ENCODE measurements at regions not wholly inside any gene's neighbourhood (a gene's known extent, or its start where the extent isn't known, plus 50 kb on each side); places are given as distances from the start of the nearest gene placed in this dataset.

DNA sequence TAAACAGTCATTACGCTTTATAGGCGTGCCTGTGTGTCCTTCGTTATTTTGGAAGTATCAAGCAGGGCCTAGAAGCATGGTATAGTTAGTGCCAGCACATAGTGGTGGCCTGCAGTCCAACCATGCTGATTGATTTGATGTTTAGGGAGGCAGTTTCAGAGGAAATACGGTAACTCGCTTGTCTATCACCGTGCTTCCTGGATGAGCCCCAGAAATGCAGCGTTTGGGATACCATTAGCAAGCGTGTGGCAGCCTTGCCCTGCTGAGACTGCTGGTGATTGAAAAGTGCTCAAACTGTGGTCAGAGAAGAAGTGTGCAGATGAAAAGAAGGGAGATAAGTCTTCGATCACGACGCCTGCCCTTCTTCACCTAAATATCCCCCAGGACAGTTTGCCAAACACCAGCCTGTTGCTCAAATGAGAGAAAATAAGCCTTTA, 158.4 kb downstream of the CHIC2 start:
- Histone ChIP-seq H3K4me1 (peaks cover 30% of the 10 kb centered on the region), H3K27ac (peak overlapping the region; percentile 53), H3K27me3 (ENCODE audit: low read depth) (peaks cover 41% of the 10 kb centered on the region), H3K4me3 (peak overlapping the region; percentile 44), H3K9me3 (no peaks in the 10 kb centered on the region), H3K36me3 (no peaks in the 10 kb centered on the region)
- DNase-seq (no peak), ATAC-seq (peak in 1 of 2 donors; percentile 54)
- TF ChIP-seq, protein P1, sequence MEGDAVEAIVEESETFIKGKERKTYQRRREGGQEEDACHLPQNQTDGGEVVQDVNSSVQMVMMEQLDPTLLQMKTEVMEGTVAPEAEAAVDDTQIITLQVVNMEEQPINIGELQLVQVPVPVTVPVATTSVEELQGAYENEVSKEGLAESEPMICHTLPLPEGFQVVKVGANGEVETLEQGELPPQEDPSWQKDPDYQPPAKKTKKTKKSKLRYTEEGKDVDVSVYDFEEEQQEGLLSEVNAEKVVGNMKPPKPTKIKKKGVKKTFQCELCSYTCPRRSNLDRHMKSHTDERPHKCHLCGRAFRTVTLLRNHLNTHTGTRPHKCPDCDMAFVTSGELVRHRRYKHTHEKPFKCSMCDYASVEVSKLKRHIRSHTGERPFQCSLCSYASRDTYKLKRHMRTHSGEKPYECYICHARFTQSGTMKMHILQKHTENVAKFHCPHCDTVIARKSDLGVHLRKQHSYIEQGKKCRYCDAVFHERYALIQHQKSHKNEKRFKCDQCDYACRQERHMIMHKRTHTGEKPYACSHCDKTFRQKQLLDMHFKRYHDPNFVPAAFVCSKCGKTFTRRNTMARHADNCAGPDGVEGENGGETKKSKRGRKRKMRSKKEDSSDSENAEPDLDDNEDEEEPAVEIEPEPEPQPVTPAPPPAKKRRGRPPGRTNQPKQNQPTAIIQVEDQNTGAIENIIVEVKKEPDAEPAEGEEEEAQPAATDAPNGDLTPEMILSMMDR (IDR thresholded peaks at IDR 0.05), result no peak
- intact Hi-C loops (cut with DNase I), result no loop called here

DNA sequence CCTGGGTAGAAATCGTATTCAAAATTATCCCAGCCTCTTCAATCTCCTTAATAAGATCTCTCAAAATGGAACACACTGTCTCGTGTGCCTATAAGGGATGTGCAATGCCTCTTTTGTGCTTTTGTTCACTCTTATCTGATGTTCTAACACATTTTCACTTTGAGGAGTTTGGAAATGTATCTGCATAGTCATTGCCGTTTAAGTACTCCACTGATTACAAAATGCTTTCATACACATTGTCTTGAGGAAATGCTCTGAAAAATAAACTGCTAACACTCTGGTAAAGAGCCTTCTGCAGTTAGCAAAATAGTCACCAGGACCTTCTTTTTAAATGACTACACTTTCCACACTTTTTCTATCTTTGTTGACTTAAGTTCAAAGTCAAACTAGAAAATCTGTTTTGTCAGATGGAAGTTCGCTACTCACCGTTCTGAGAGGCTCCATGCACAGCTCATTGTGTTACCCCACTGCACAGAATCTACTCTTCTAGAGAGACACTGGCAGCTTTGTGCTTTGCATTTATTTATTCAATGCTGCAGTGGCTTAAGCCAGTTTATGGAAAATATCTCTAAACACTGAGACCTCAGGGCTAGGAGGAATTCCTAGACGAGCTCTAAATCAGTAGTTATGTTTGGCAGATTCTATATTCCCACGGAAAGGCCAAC, 159.0 kb downstream of the CHIC2 start:
- no peak for DNase-seq
- H3K9me3 ChIP-seq, result no peaks in the 10 kb centered on the region
- no peaks in the 10 kb centered on the region for H3K36me3 ChIP-seq
- peaks cover 41% of the 10 kb centered on the region for H3K27me3 ChIP-seq (ENCODE audit: low read depth)
- no peak for ATAC-seq
- H3K4me3 ChIP-seq, result no peak overlapping the region
- H3K27ac ChIP-seq, result peak overlapping the region; percentile 53
- intact Hi-C loops (cut with DNase I), result no loop called here
- TF ChIP-seq, protein P1 (IDR thresholded peaks at IDR 0.05), result no peak
- peaks cover 31% of the 10 kb centered on the region for H3K4me1 ChIP-seq

DNA sequence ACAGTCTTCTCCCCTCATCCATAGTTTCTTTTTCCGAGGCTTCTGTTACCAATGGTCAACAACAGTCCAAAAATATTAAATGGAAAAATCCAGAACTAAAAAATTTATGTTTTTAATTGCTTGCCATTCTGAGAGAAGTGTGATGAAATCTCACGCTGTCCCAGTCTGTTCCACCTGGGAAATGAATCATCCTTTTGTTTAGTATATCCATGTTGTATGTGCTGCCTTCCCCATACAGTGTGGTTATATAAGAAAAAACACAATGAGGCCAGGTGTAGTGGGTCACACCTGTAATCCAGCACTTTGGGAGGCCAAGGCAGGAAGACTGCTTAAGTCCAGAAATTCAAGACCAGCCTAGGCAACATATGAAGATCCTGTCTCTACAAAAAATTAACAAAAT, 161.6 kb downstream of the CHIC2 start:
- Histone ChIP-seq H3K9me3 (no peaks in the 10 kb centered on the region), H3K27me3 (ENCODE audit: low read depth) (peaks cover 35% of the 10 kb centered on the region), H3K27ac (no peak overlapping the region), H3K36me3 (no peaks in the 10 kb centered on the region), H3K4me1 (peaks cover 20% of the 10 kb centered on the region), H3K4me3 (no peak overlapping the region)
- TF ChIP-seq, protein P1 (IDR thresholded peaks at IDR 0.05), result no peak
- no peak for DNase-seq
- intact Hi-C loops (cut with DNase I), result no loop called here
- no peak for ATAC-seq

DNA sequence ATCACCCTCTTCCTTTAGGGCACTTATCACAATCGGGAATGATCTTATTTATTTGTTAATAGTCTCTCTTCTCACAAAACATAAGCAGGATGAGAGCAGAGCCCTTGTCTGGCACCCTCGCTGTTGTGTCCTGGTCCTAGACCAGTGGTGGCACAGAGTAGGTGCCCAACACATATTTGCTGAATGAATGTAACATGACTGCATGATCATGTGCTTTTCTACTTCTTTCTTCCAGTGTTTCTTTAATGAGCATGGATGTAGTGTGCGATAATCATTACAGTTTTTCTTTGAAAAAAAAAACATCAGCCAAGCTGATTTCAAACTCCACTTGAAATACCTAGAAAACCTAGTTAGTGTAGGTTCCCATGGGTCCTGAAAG, 164.1 kb downstream of the CHIC2 start:
- Histone ChIP-seq H3K4me1 (peaks cover 8% of the 10 kb centered on the region), H3K9me3 (no peaks in the 10 kb centered on the region), H3K27me3 (ENCODE audit: low read depth) (peaks cover 14% of the 10 kb centered on the region), H3K4me3 (no peak overlapping the region), H3K36me3 (no peaks in the 10 kb centered on the region), H3K27ac (peak overlapping the region; percentile 58)
- ATAC-seq (no peak), DNase-seq (no peak)
- intact Hi-C loops (cut with DNase I), result no loop called here
- TF ChIP-seq, protein P1 (IDR thresholded peaks at IDR 0.05), result no peak

DNA sequence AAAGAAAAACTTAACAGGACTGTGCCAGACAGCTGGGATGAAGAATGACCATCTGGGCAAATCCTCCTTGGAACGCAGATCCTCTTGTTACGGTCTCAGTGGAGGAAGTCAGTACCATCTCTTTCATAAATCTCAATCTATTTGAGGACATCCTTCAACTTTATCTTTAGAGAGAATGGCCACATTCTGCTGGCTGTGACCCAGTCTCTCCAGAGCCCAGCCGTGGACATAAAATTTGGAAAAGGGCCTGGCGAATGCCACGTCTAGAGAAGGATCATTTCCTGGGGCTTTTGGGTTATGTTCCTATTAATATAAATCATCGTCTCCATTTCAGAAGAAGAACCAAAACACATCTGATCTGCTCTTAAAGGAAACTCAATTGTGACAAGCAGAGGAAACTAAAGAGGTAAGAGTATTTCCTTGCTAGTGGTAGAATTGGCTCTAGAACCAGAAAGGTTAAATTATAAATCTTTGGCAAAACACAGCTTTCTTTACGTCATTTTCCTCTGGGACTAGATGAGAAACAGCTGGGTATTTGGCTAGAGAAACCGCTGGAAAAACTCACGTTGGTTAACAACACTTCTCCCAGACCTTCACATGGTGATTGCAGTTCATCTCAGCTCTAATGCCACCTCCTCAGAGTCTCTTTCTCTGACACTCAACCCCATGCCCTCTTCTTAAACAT, 164.7 kb downstream of the CHIC2 start:
- Histone ChIP-seq H3K27me3 (ENCODE audit: low read depth) (peaks cover 11% of the 10 kb centered on the region), H3K4me1 (peaks cover 6% of the 10 kb centered on the region), H3K9me3 (no peaks in the 10 kb centered on the region), H3K27ac (peak overlapping the region; percentile 58), H3K36me3 (no peaks in the 10 kb centered on the region), H3K4me3 (no peak overlapping the region)
- intact Hi-C loops (cut with DNase I), result no loop called here
- TF ChIP-seq, protein P1 (IDR thresholded peaks at IDR 0.05), result no peak
- DNase-seq, result no peak
- peak in 1 of 2 donors; percentile 31 for ATAC-seq
